OCI-LY7 (cell line): ENCODE measurements at regions not wholly inside any gene's neighbourhood (a gene's known extent, or its start where the extent isn't known, plus 50 kb on each side); places are given as distances from the start of the nearest gene placed in this dataset.

ENCODE experiments used
- BruUV-seq: library from RNA; stranded (reverse); fragments of 400-500 nt; replicated peaks from 2 replicates; lab custom pipeline; 2021; lab: Mats Ljungman, UMichigan
- CTCF ChIA-PET: fragments of 300-600 bp; sonication (Branson Sonifier 250); formaldehyde crosslinking; loops from one replicate; lab custom pipeline; 2022; ENCODE audit warnings: antibody characterized with exemption; ENCODE audit not compliant: unreplicated experiment; lab: Charles Lee
- POLR2A ChIA-PET: fragments of 300-600 bp; sonication (Branson Sonifier 250); formaldehyde crosslinking; loops from one replicate; lab custom pipeline; 2022; ENCODE audit warnings: antibody characterized with exemption; lab: Charles Lee
- DNase-seq: peaks from one replicate; pipeline ENCODE4 v3.0.0-alpha.2; 2015; ENCODE audit warnings: low spot score
- H2AFZ ChIP-seq: fragments of 200-600 bp; sonication (generic), shearing (Covaris generic); 2 replicates; pipeline ENCODE4 v1.6.1; 2014; ENCODE audit warnings: mild to moderate bottlenecking, antibody characterized with exemption, low read length, moderate library complexity
- H3K27ac ChIP-seq: fragments of 200-600 bp; sonication (generic); 2 replicates; pipeline ENCODE4 v1.5.1; 2014; ENCODE audit warnings: mixed run types, low read depth, mild to moderate bottlenecking, moderate library complexity, low read length, inconsistent platforms; ENCODE audit not compliant: poor library complexity, severe bottlenecking
- H3K36me3 ChIP-seq: fragments of 200-600 bp; sonication (generic); 2 replicates; pipeline ENCODE4 v1.6.1; 2014; ENCODE audit warnings: mild to moderate bottlenecking, antibody characterized with exemption, low read length, moderate library complexity, mixed read lengths; ENCODE audit not compliant: insufficient read depth
- H3K4me1 ChIP-seq: fragments of 200-600 bp; sonication (generic); 2 replicates; pipeline ENCODE4 v1.5.1; 2014; ENCODE audit warnings: mild to moderate bottlenecking, low read length; ENCODE audit not compliant: insufficient read depth, poor library complexity, severe bottlenecking
- H3K4me2 ChIP-seq: fragments of 200-600 bp; sonication (generic); 2 replicates; pipeline ENCODE4 v1.6.1; 2014; ENCODE audit warnings: mild to moderate bottlenecking, low read length
- H3K4me3 ChIP-seq: fragments of 200-600 bp; sonication (generic); 2 replicates; pipeline ENCODE4 v1.5.1; 2014; ENCODE audit warnings: mild to moderate bottlenecking, low read depth, low read length; ENCODE audit not compliant: poor library complexity, severe bottlenecking
- H3K79me2 ChIP-seq: fragments of 200-600 bp; sonication (generic); 2 replicates; pipeline ENCODE4 v1.6.1; 2016; ENCODE audit warnings: low read depth, mild to moderate bottlenecking, low read length, moderate library complexity, mixed read lengths; ENCODE audit not compliant: insufficient read depth
- H3K9me2 ChIP-seq: fragments of 200-600 bp; sonication (generic); 2 replicates; pipeline ENCODE4 v1.6.1; 2016; ENCODE audit warnings: mild to moderate bottlenecking, low read length, mixed read lengths; ENCODE audit not compliant: insufficient read depth
- H3K9me3 ChIP-seq: fragments of 200-600 bp; sonication (generic); 2 replicates; pipeline ENCODE4 v1.6.1; 2014; ENCODE audit warnings: mild to moderate bottlenecking, mixed run types, low read length, mixed read lengths
- H4K20me1 ChIP-seq: fragments of 200-600 bp; sonication (generic); 2 replicates; pipeline ENCODE4 v1.6.1; 2014; ENCODE audit warnings: mild to moderate bottlenecking, antibody characterized with exemption, low read length, moderate library complexity, mixed read lengths; ENCODE audit not compliant: insufficient read depth
- EZH2phosphoT487 ChIP-seq: fragments of 200-600 bp; sonication (generic); IDR thresholded peaks from 2 replicates; pipeline ENCODE4 v1.6.1; 2018; ENCODE audit warnings: low read depth, borderline replicate concordance, mild to moderate bottlenecking, mixed run types, antibody characterized with exemption, low read length, moderate library complexity, mixed read lengths
- intact Hi-C: fragments of 100-400 bp; cut with micrococcal nuclease; formaldehyde crosslinking; loops from one replicate; pipeline ENCODE4 v1.10.0; 2022; ENCODE audit not compliant: unreplicated experiment
- TF ChIP-seq, protein P1 (sequence below): fragments of 200-600 bp; sonication (generic); conservative IDR thresholded peaks from 2 replicates; pipeline ENCODE4 v1.5.1; 2014; ENCODE audit warnings: mild to moderate bottlenecking, antibody characterized with exemption, low read length, moderate library complexity, mixed read lengths

DNA sequence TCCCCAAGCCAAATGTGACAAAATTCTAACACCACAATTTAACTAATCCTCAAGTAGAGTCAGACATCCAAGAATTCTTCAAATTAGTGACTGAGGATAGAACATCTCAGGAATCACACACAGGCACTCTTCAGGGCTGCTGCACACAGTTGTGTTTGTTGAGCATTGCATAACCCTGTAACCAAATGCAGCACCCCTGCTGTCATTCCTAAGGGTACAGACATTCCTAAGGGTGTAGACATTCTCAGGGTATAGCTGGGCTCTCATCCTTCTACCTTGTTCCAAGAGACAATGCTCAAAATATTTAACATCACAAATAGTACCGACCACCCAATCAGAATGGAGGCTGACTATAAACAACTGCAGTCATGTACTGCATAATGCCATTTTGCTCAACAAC is 107.1 kb upstream of the UBE2E2 start:
- Histone ChIP-seq H3K4me3 (no peak overlapping the region), H4K20me1 (no peaks in the 10 kb centered on the region), H3K4me2 (no peak overlapping the region), H3K79me2 (no peaks in the 10 kb centered on the region), H3K9me3 (no peaks in the 10 kb centered on the region), H2AFZ (no peak overlapping the region), H3K36me3 (no peaks in the 10 kb centered on the region), H3K4me1 (peaks cover 6% of the 10 kb centered on the region), H3K9me2 (no peaks in the 10 kb centered on the region), H3K27ac (no peak overlapping the region)
- intact Hi-C loops: no loop called here
- ChIA-PET POLR2A (no interaction called here), CTCF (no interaction called here)
- TF ChIP-seq EZH2phosphoT487: no peak
- TF ChIP-seq, protein P1, sequence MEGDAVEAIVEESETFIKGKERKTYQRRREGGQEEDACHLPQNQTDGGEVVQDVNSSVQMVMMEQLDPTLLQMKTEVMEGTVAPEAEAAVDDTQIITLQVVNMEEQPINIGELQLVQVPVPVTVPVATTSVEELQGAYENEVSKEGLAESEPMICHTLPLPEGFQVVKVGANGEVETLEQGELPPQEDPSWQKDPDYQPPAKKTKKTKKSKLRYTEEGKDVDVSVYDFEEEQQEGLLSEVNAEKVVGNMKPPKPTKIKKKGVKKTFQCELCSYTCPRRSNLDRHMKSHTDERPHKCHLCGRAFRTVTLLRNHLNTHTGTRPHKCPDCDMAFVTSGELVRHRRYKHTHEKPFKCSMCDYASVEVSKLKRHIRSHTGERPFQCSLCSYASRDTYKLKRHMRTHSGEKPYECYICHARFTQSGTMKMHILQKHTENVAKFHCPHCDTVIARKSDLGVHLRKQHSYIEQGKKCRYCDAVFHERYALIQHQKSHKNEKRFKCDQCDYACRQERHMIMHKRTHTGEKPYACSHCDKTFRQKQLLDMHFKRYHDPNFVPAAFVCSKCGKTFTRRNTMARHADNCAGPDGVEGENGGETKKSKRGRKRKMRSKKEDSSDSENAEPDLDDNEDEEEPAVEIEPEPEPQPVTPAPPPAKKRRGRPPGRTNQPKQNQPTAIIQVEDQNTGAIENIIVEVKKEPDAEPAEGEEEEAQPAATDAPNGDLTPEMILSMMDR: no peak
- BruUV-seq: no TSS peak
- DNase-seq: no peak

DNA sequence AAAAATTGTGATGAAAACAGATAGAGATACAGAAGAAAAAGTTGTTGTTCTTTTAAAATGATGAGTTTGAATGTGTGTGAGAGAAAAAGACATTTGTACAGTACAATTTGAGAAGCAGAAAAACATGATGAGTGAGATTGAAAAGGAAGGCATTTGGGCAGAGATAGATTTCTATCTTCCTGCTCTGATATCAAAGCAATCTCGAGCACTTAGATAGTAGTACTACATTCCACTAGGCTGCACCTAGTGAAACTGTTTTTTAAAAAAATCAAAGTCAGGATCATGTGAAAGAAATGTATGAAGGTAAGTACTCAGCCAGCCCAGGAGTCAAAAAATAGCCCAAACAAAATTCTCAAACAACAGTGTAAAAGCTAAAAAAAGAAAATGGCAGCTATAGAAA is 104.1 kb upstream of the UBE2E2 start:
- no peaks in the 10 kb centered on the region for H4K20me1 ChIP-seq
- H3K27ac ChIP-seq: no peak overlapping the region
- POLR2A ChIA-PET: interaction anchor here (0.7 to 1.1 kb wide), 2 partner anchors 14 to 37 kb away, joined by 3 to 4 read pairs; no protein-coding TSS in a partner anchor
- no peaks in the 10 kb centered on the region for H3K9me3 ChIP-seq
- no TSS peak for BruUV-seq
- DNase-seq: no peak
- no peak overlapping the region for H3K4me3 ChIP-seq
- no peaks in the 10 kb centered on the region for H3K36me3 ChIP-seq
- no peaks in the 10 kb centered on the region for H3K79me2 ChIP-seq
- H3K9me2 ChIP-seq: no peaks in the 10 kb centered on the region
- H3K4me2 ChIP-seq: no peak overlapping the region
- H3K4me1 ChIP-seq: peaks cover 6% of the 10 kb centered on the region
- intact Hi-C loops: no loop called here
- no peak overlapping the region for H2AFZ ChIP-seq
- CTCF ChIA-PET: no interaction called here
- no peak for TF ChIP-seq EZH2phosphoT487
- TF ChIP-seq, protein P1: no peak

DNA sequence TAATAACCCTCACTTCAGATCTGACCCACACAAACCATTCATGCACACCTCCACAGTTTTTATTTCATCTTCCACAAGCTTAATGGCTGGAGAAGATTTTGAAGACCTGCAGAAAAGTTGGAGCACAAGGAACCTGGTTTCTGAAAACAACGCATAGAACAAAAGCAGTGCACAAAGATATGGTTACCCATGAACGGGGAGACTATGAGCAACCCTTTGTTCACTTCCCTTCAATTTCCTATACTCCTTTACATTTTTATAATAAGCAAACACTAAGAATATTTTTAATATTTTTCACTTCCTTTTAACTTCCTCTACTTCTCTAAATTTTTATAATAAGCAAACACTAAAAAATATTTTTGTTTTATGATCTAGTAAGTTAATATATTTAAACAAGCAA is 103.5 kb upstream of the UBE2E2 start:
- TF ChIP-seq, protein P1: no peak
- no peak for TF ChIP-seq EZH2phosphoT487
- no peak overlapping the region for H3K4me2 ChIP-seq
- no TSS peak for BruUV-seq
- H3K79me2 ChIP-seq: no peaks in the 10 kb centered on the region
- no peak for DNase-seq
- H2AFZ ChIP-seq: no peak overlapping the region
- H3K9me2 ChIP-seq: no peaks in the 10 kb centered on the region
- ChIA-PET POLR2A (no interaction called here), CTCF (no interaction called here)
- H3K4me1 ChIP-seq: peaks cover 6% of the 10 kb centered on the region
- H3K27ac ChIP-seq: no peak overlapping the region
- intact Hi-C loops: no loop called here
- no peak overlapping the region for H3K4me3 ChIP-seq
- H4K20me1 ChIP-seq: no peaks in the 10 kb centered on the region
- no peaks in the 10 kb centered on the region for H3K9me3 ChIP-seq
- no peaks in the 10 kb centered on the region for H3K36me3 ChIP-seq
